Neural crest cell (in vitro differentiated cells): ENCODE measurements at regions not wholly inside any gene's neighbourhood (a gene's known extent, or its start where the extent isn't known, plus 50 kb on each side); places are given as distances from the start of the nearest gene placed in this dataset.

Experiments used
- DNase-seq: peaks from one replicate; pipeline ENCODE4 v3.0.0; 2021; ENCODE audit warnings: low read depth, mixed read lengths, low spot score
- H3K27ac Mint-ChIP-seq: one replicate; pipeline ENCODE4 v1.8.0; 2021; ENCODE audit warnings: mild to moderate bottlenecking, mixed read lengths; ENCODE audit not compliant: unreplicated experiment
- H3K27me3 Mint-ChIP-seq: 2 replicates; pipeline ENCODE4 v1.8.0; 2021; ENCODE audit warnings: low read depth, mild to moderate bottlenecking, mixed read lengths
- H3K36me3 Mint-ChIP-seq: 2 replicates; pipeline ENCODE4 v1.8.0; 2021; ENCODE audit warnings: low read depth, mild to moderate bottlenecking, mixed read lengths
- H3K4me1 Mint-ChIP-seq: 2 replicates; pipeline ENCODE4 v1.8.0; 2021; ENCODE audit warnings: mixed read lengths
- H3K4me3 Mint-ChIP-seq: one replicate; pipeline ENCODE4 v1.8.0; 2021; ENCODE audit warnings: mild to moderate bottlenecking, mixed read lengths
- H3K9me3 Mint-ChIP-seq: 2 replicates; pipeline ENCODE4 v1.8.0; 2021; ENCODE audit warnings: mixed read lengths
- CTCF ChIP-seq: fragments of 200-600 bp; sonication (generic); conservative IDR thresholded peaks from 2 replicates; pipeline ENCODE4 v1.5.0; 2021; ENCODE audit warnings: antibody characterized with exemption, mild to moderate bottlenecking

- Mint-ChIP-seq H3K27me3 (no peaks in the 10 kb centered on the region), H3K4me1 (peaks cover 15% of the 10 kb centered on the region), H3K27ac (no peak overlapping the region), H3K36me3 (no peaks in the 10 kb centered on the region), H3K9me3 (no peaks in the 10 kb centered on the region), H3K4me3 (no peak overlapping the region)
- no peak for DNase-seq
- no peak for TF ChIP-seq CTCF
Observed at GRCh38 chr1:96579636-96580035, 141.9 kb upstream of the PTBP2 start.

- no peak overlapping the region for H3K27ac Mint-ChIP-seq
- no peak for TF ChIP-seq CTCF
- DNase-seq: no peak
- no peaks in the 10 kb centered on the region for H3K9me3 Mint-ChIP-seq
- H3K4me3 Mint-ChIP-seq: no peak overlapping the region
- H3K36me3 Mint-ChIP-seq: no peaks in the 10 kb centered on the region
- peaks cover 15% of the 10 kb centered on the region for H3K4me1 Mint-ChIP-seq
- no peaks in the 10 kb centered on the region for H3K27me3 Mint-ChIP-seq
Observed at GRCh38 chr1:96580920-96581319, 140.7 kb upstream of the PTBP2 start.

- no peak for TF ChIP-seq CTCF
- DNase-seq: no peak
- Mint-ChIP-seq H3K36me3 (no peaks in the 10 kb centered on the region), H3K9me3 (no peaks in the 10 kb centered on the region), H3K4me1 (peaks cover 17% of the 10 kb centered on the region), H3K27ac (no peak overlapping the region), H3K4me3 (no peak overlapping the region), H3K27me3 (no peaks in the 10 kb centered on the region)
Observed at GRCh38 chr1:96581772-96582171, 139.8 kb upstream of the PTBP2 start.

- peaks cover 30% of the 10 kb centered on the region for H3K4me1 Mint-ChIP-seq
- no peak for DNase-seq
- no peak for TF ChIP-seq CTCF
- no peak overlapping the region for H3K27ac Mint-ChIP-seq
- no peak overlapping the region for H3K4me3 Mint-ChIP-seq
- no peaks in the 10 kb centered on the region for H3K36me3 Mint-ChIP-seq
- no peaks in the 10 kb centered on the region for H3K9me3 Mint-ChIP-seq
- H3K27me3 Mint-ChIP-seq: no peaks in the 10 kb centered on the region
Observed at GRCh38 chr1:96583903-96584302, 137.7 kb upstream of the PTBP2 start.

- Mint-ChIP-seq H3K9me3 (peaks cover 3% of the 10 kb centered on the region), H3K36me3 (no peaks in the 10 kb centered on the region), H3K4me3 (no peak overlapping the region), H3K27ac (no peak overlapping the region), H3K27me3 (no peaks in the 10 kb centered on the region), H3K4me1 (peaks cover 14% of the 10 kb centered on the region)
- DNase-seq: no peak
- TF ChIP-seq CTCF: no peak
Observed at GRCh38 chr1:96587222-96587621, 134.4 kb upstream of the PTBP2 start.
